WERI-Rb-1 (cell line): ENCODE measurements at regions not wholly inside any gene's neighbourhood (a gene's known extent, or its start where the extent isn't known, plus 50 kb on each side); places are given as distances from the start of the nearest gene placed in this dataset.

Source experiments
- DNase-seq: peaks from one replicate; pipeline ENCODE4 v3.0.0-alpha.2; 2020
- H3K27ac ChIP-seq: fragments of 250-450 bp; sonication (Bioruptor Pico); 2 replicates; pipeline ENCODE4 v1.5.1; 2020; ENCODE audit warnings: mild to moderate bottlenecking, moderate library complexity
- H3K27me3 ChIP-seq: fragments of 250-450 bp; sonication (Bioruptor Pico); 2 replicates; pipeline ENCODE4 v1.5.1; 2021; ENCODE audit warnings: mild to moderate bottlenecking, low read depth, moderate library complexity; ENCODE audit not compliant: insufficient read depth, severe bottlenecking
- H3K36me3 ChIP-seq: fragments of 250-450 bp; sonication (Bioruptor Pico); 2 replicates; pipeline ENCODE4 v1.5.1; 2020; ENCODE audit warnings: mild to moderate bottlenecking, moderate library complexity
- H3K4me3 ChIP-seq: 2 replicates; pipeline ENCODE4 v1.5.1; 2011; ENCODE audit warnings: low read depth, mild to moderate bottlenecking, control low read depth, low read length
- H3K9me3 ChIP-seq: fragments of 250-450 bp; sonication (Bioruptor Pico); 2 replicates; pipeline ENCODE4 v1.5.1; 2021; ENCODE audit warnings: mild to moderate bottlenecking, moderate library complexity; ENCODE audit not compliant: severe bottlenecking
- TF ChIP-seq, protein P1 (sequence below): IDR thresholded peaks from 2 replicates; pipeline ENCODE4 v1.5.1; 2011; ENCODE audit warnings: low read depth, mild to moderate bottlenecking, control low read depth, inconsistent platforms, low read length

DNA sequence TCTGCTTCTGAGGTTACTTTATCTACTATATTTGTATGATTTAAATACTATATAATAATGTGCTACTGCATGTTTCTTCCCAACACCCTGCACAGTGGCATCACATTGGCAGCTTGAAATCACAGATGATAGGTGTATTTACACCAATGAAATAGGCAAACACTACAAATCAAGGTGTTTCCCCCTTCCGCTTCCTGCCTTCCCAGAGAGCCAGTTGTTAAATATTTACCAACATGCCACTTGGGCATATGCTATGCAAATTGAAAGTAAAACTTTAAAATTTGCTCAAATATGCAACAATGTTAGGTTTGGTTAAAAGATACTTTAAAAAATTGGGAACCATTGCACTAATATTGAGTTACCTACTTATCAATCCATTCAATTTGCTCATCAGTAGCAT is 58.2 kb upstream of the SMARCA2 start:
- H3K4me3 ChIP-seq = no peak overlapping the region
- no peaks in the 10 kb centered on the region for H3K36me3 ChIP-seq
- H3K27ac ChIP-seq = no peak overlapping the region
- no peaks in the 10 kb centered on the region for H3K27me3 ChIP-seq
- H3K9me3 ChIP-seq = no peaks in the 10 kb centered on the region
- TF ChIP-seq, protein P1, sequence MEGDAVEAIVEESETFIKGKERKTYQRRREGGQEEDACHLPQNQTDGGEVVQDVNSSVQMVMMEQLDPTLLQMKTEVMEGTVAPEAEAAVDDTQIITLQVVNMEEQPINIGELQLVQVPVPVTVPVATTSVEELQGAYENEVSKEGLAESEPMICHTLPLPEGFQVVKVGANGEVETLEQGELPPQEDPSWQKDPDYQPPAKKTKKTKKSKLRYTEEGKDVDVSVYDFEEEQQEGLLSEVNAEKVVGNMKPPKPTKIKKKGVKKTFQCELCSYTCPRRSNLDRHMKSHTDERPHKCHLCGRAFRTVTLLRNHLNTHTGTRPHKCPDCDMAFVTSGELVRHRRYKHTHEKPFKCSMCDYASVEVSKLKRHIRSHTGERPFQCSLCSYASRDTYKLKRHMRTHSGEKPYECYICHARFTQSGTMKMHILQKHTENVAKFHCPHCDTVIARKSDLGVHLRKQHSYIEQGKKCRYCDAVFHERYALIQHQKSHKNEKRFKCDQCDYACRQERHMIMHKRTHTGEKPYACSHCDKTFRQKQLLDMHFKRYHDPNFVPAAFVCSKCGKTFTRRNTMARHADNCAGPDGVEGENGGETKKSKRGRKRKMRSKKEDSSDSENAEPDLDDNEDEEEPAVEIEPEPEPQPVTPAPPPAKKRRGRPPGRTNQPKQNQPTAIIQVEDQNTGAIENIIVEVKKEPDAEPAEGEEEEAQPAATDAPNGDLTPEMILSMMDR = no peak
- no peak for DNase-seq

DNA sequence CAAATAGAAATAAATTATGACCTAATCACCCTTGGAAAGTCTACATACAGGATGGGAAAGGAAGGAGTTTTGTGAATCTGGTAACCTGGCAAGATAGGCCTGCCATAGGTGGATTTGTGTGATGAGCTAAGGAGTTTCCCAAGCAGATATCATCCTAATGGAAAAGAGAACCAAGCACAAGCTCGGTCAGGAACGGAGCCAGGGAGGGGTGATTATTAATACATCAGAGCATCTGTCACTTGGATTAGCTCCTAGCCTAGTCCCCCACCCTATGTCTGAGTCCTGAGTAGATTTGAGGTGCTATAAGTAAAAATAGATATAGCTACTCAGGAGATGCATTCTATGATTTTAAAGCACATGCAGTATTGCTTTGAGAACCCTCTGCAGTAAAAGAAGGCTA is 57.3 kb upstream of the SMARCA2 start:
- Histone ChIP-seq H3K36me3 (no peaks in the 10 kb centered on the region), H3K27me3 (no peaks in the 10 kb centered on the region), H3K4me3 (no peak overlapping the region), H3K9me3 (no peaks in the 10 kb centered on the region), H3K27ac (peak overlapping the region; percentile 23; the same call in 1 of the 2 replicates)
- peak; percentile 34 for DNase-seq
- TF ChIP-seq, protein P1 = no peak

DNA sequence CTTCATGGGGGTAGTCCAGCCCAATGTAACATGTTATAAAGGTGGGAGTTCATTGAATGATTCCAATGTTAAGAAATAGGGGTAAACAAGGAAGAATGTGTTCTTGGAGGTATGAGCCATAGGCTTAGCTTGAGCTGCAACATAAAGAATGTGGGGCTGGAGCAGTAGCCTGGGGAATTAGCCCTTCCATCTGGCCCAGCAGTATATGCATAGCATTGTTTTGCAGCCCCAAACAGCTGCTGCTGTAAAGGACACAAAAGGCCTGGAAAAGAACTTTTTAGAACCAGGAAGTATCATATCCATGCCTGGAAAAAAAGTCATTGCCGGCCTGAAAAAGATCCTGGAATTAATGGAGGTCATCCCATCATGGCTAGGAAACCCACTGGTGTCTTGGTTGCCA is 55.8 kb upstream of the SMARCA2 start:
- H3K27me3 ChIP-seq = no peaks in the 10 kb centered on the region
- H3K9me3 ChIP-seq = no peaks in the 10 kb centered on the region
- TF ChIP-seq, protein P1 = no peak
- H3K36me3 ChIP-seq = no peaks in the 10 kb centered on the region
- H3K27ac ChIP-seq = peak overlapping the region; percentile 79
- no peak overlapping the region for H3K4me3 ChIP-seq
- DNase-seq = peak; percentile 51

GRCh38 chr9:1960342-1961042 is 54.7 kb upstream of the SMARCA2 start:
- H3K36me3 ChIP-seq = no peaks in the 10 kb centered on the region
- TF ChIP-seq, protein P1 = no peak
- no peaks in the 10 kb centered on the region for H3K27me3 ChIP-seq
- peak; percentile 35 for DNase-seq
- H3K4me3 ChIP-seq = no peak overlapping the region
- peak overlapping the region; percentile 79 for H3K27ac ChIP-seq
- H3K9me3 ChIP-seq = no peaks in the 10 kb centered on the region

GRCh38 chr9:1962122-1962521 is 53.0 kb upstream of the SMARCA2 start:
- TF ChIP-seq, protein P1 = no peak
- H3K4me3 ChIP-seq = no peak overlapping the region
- no peaks in the 10 kb centered on the region for H3K27me3 ChIP-seq
- H3K27ac ChIP-seq = no peak overlapping the region
- no peak for DNase-seq
- H3K36me3 ChIP-seq = no peaks in the 10 kb centered on the region
- H3K9me3 ChIP-seq = no peaks in the 10 kb centered on the region

DNA sequence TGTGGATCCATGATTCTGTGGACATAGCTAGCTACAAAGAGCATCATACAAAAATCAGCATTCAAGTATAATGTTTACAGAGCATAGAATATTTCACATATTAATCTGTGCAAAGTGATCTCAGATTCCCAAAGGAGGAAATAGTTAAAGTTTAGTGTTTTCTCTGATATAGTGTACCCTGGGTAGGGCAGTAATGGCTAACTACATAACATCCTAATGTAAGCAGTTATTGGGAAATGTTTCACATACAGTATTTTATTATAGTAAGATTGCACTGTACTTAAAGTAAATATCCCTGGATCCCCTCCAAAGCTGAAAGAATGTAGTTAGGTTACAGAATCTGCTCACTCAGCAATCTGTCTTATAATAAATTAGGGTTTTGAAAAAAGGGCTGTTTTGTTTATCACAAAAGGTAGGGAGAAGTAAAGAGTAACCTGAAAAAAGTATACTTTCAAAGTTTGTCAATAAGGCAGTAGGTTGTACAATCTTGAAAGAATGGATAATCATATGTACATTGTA is 52.5 kb upstream of the SMARCA2 start:
- Histone ChIP-seq H3K9me3 (no peaks in the 10 kb centered on the region), H3K27me3 (no peaks in the 10 kb centered on the region), H3K27ac (no peak overlapping the region), H3K4me3 (no peak overlapping the region), H3K36me3 (no peaks in the 10 kb centered on the region)
- TF ChIP-seq, protein P1 = no peak
- no peak for DNase-seq
